IMR-90 (cell line): ENCODE measurements at regions not wholly inside any gene's neighbourhood (a gene's known extent, or its start where the extent isn't known, plus 50 kb on each side); places are given as distances from the start of the nearest gene placed in this dataset.

Experiments used
- ATAC-seq: fragments of 200-7000 bp; cut with Tn5 transposase; 2 replicates; pipeline ENCODE4 v1.9.1; 2020; ENCODE audit warnings: low read depth, mild to moderate bottlenecking, moderate library complexity
- BruUV-seq: library from RNA; stranded (reverse); fragments of 400-500 nt; replicated peaks from 2 replicates; lab custom pipeline; 2021; lab: Mats Ljungman, UMichigan
- CTCF ChIA-PET: fragments of 300-600 bp; formaldehyde crosslinking; extraction: SDS; loops from one replicate; lab custom pipeline; 2021; ENCODE audit warnings: antibody characterized with exemption; lab: Yijun Ruan, JAX
- POLR2A ChIA-PET: fragments of 300-600 bp; sonication (Branson Sonifier 250); formaldehyde crosslinking; loops from one replicate; lab custom pipeline; 2022; ENCODE audit warnings: antibody characterized with exemption; ENCODE audit not compliant: unreplicated experiment; lab: Charles Lee
- DNase-seq: peaks from one replicate; pipeline ENCODE4 v3.0.0; 2013
- H2AFZ ChIP-seq: replicated peaks from 2 replicates; pipeline ENCODE3; 2013; ENCODE audit warnings: low read length, mild to moderate bottlenecking; ENCODE audit not compliant: poor library complexity
- H2AK5ac ChIP-seq: 2 replicates; pipeline ENCODE4 v1.6.1; 2013; ENCODE audit warnings: low read depth, low read length, inconsistent platforms
- H2AK9ac ChIP-seq: replicated peaks from 2 replicates; pipeline ENCODE3; 2013; ENCODE audit warnings: mild to moderate bottlenecking, low read depth, low read length, moderate library complexity; ENCODE audit not compliant: poor library complexity
- H2BK120ac ChIP-seq: 2 replicates; pipeline ENCODE4 v1.6.1; 2013; ENCODE audit warnings: low read depth, low read length, inconsistent platforms
- H2BK15ac ChIP-seq: 3 replicates; pipeline ENCODE4 v1.6.1; 2013; ENCODE audit warnings: low read depth, low read length, inconsistent platforms
- H2BK20ac ChIP-seq: 2 replicates; pipeline ENCODE4 v1.6.1; 2013; ENCODE audit warnings: low read depth, mild to moderate bottlenecking, inconsistent platforms, low read length, moderate library complexity
- H2BK5ac ChIP-seq: 2 replicates; pipeline ENCODE4 v1.6.1; 2013; ENCODE audit warnings: mild to moderate bottlenecking, low read depth, low read length, inconsistent platforms; ENCODE audit not compliant: poor library complexity, severe bottlenecking
- H3K14ac ChIP-seq: replicated peaks from 2 replicates; pipeline ENCODE4 v1.6.1; 2013; ENCODE audit warnings: low read depth, low read length, inconsistent platforms
- H3K18ac ChIP-seq: 2 replicates; pipeline ENCODE4 v1.6.1; 2013; ENCODE audit warnings: low read depth, low read length, control low read depth
- H3K23ac ChIP-seq: 2 replicates; pipeline ENCODE4 v1.6.1; 2013; ENCODE audit warnings: low read depth, low read length, inconsistent platforms
- H3K27ac ChIP-seq: 2 replicates; pipeline ENCODE4 v1.5.1; 2013; ENCODE audit warnings: mild to moderate bottlenecking, control low read depth, low read length; ENCODE audit not compliant: insufficient read depth
- H3K27me3 ChIP-seq: 2 replicates; pipeline ENCODE4 v1.6.1; 2013; ENCODE audit warnings: low read length; ENCODE audit not compliant: control insufficient read depth, insufficient read depth
- H3K36me3 ChIP-seq: 2 replicates; pipeline ENCODE4 v1.6.1; 2013; ENCODE audit warnings: low read length, mixed read lengths; ENCODE audit not compliant: control insufficient read depth, insufficient read depth
- H3K4ac ChIP-seq: 2 replicates; pipeline ENCODE4 v1.6.1; 2013; ENCODE audit warnings: low read depth, low read length, inconsistent platforms
- H3K4me1 ChIP-seq: 2 replicates; pipeline ENCODE4 v1.6.1; 2013; ENCODE audit warnings: low read length, mixed read lengths; ENCODE audit not compliant: control insufficient read depth, insufficient read depth
- H3K4me2 ChIP-seq: 2 replicates; pipeline ENCODE4 v1.6.1; 2013; ENCODE audit warnings: low read depth, mild to moderate bottlenecking, control low read depth, low read length, moderate library complexity
- H3K4me3 ChIP-seq: 2 replicates; pipeline ENCODE4 v1.5.1; 2013; ENCODE audit warnings: low read depth, mild to moderate bottlenecking, control low read depth, low read length, moderate library complexity; ENCODE audit not compliant: insufficient read depth
- H3K56ac ChIP-seq: 2 replicates; pipeline ENCODE4 v1.6.1; 2013; ENCODE audit warnings: low read length, inconsistent platforms; ENCODE audit not compliant: insufficient read depth; ENCODE audit errors: extremely low read depth
- H3K79me1 ChIP-seq, 2 experiments: 2 replicates each; pipeline ENCODE4 v1.6.1; 2013; ENCODE audit warnings: low read length in 2 of 2, inconsistent platforms in 1 of 2, low read depth in 1 of 2
- H3K9ac ChIP-seq: 2 replicates; pipeline ENCODE4 v1.6.1; 2013; ENCODE audit warnings: low read depth, low read length, control low read depth
- H3K9me1 ChIP-seq: 2 replicates; pipeline ENCODE4 v1.6.1; 2013; ENCODE audit warnings: low read length, inconsistent platforms; ENCODE audit not compliant: insufficient read depth
- H3K9me3 ChIP-seq: 2 replicates; pipeline ENCODE4 v1.6.1; 2013; ENCODE audit warnings: low read length; ENCODE audit not compliant: control insufficient read depth, insufficient read depth
- H4K20me1 ChIP-seq: 2 replicates; pipeline ENCODE4 v1.6.1; 2013; ENCODE audit warnings: low read length, inconsistent platforms; ENCODE audit not compliant: insufficient read depth
- H4K5ac ChIP-seq: 2 replicates; pipeline ENCODE4 v1.6.1; 2013; ENCODE audit warnings: mild to moderate bottlenecking, low read depth, low read length, control low read depth
- H4K8ac ChIP-seq, 2 experiments: 2 replicates each; pipeline ENCODE4 v1.6.1; 2013; ENCODE audit warnings: low read depth in 2 of 2, low read length in 2 of 2, control low read depth in 1 of 2, inconsistent platforms in 1 of 2
- H4K91ac ChIP-seq: 2 replicates; pipeline ENCODE4 v1.6.1; 2013; ENCODE audit warnings: low read depth, low read length, inconsistent platforms; ENCODE audit not compliant: insufficient read depth
- BHLHE40 ChIP-seq: fragments of 150-350 bp; IDR thresholded peaks from 2 replicates; pipeline ENCODE4 v1.6.1; 2016; ENCODE audit warnings: mild to moderate bottlenecking, low read depth, low read length
- CEBPB ChIP-seq: IDR thresholded peaks from 2 replicates; pipeline ENCODE4 v1.6.1; 2012; ENCODE audit warnings: low read depth, low read length, improper control_type of control experiment
- CHD1 ChIP-seq: IDR thresholded peaks from 2 replicates; pipeline ENCODE4 v1.6.1; 2012; ENCODE audit warnings: low read depth, low read length, improper control_type of control experiment
- FOS ChIP-seq: fragments of 150-350 bp; IDR thresholded peaks from 2 replicates; pipeline ENCODE4 v1.6.1; 2016; ENCODE audit warnings: low read depth, low read length
- MAFK ChIP-seq: IDR thresholded peaks from 2 replicates; pipeline ENCODE4 v1.6.1; 2012; ENCODE audit warnings: low read depth, low read length, improper control_type of control experiment
- MAZ ChIP-seq: IDR thresholded peaks from 2 replicates; pipeline ENCODE4 v1.6.1; 2012; ENCODE audit warnings: low read depth, mild to moderate bottlenecking, low read length, improper control_type of control experiment, moderate library complexity, borderline replicate concordance
- MXI1 ChIP-seq: IDR thresholded peaks from 2 replicates; pipeline ENCODE4 v1.6.1; 2012; ENCODE audit warnings: low read depth, mild to moderate bottlenecking, low read length, moderate library complexity, borderline replicate concordance
- NFE2L2 ChIP-seq: fragments of 150-350 bp; IDR thresholded peaks from 2 replicates; pipeline ENCODE4 v1.6.1; 2016; ENCODE audit warnings: low read depth, mild to moderate bottlenecking, low read length
- POLR2A ChIP-seq: IDR thresholded peaks from 2 replicates; pipeline ENCODE4 v1.6.1; 2012; ENCODE audit warnings: mild to moderate bottlenecking, low read depth, low read length
- RAD21 ChIP-seq: IDR thresholded peaks from 2 replicates; pipeline ENCODE4 v1.6.1; 2012; ENCODE audit warnings: low read length, improper control_type of control experiment
- RCOR1 ChIP-seq: IDR thresholded peaks from 2 replicates; pipeline ENCODE4 v1.6.1; 2012; ENCODE audit warnings: mild to moderate bottlenecking, low read length, improper control_type of control experiment; ENCODE audit not compliant: insufficient replicate concordance
- RFX5 ChIP-seq: IDR thresholded peaks from 2 replicates; pipeline ENCODE4 v1.8.0; 2012; ENCODE audit warnings: low read depth, mild to moderate bottlenecking, low read length, moderate library complexity
- SMC3 ChIP-seq: fragments of 150-350 bp; IDR thresholded peaks from 2 replicates; pipeline ENCODE4 v1.6.1; 2016; ENCODE audit warnings: low read depth, mild to moderate bottlenecking, antibody characterized with exemption, low read length, moderate library complexity
- WGBS, 2 experiments: methylation state at CpG; one replicate each; pipeline versions ENCODE4 v1.1.5 to v1.1.7; 2013; ENCODE audit warnings: missing lambda C conversion rate in 2 of 2; ENCODE audit not compliant: insufficient read length in 1 of 2; ENCODE audit errors: extremely low coverage in 2 of 2; 5-methylcytosine and 5-hydroxymethylcytosine counted together
- dilution Hi-C: fragments of 300-500 bp; cut with HindIII; formaldehyde crosslinking; loops from one replicate; pipeline ENCODE4 v1.14.3; 2018; ENCODE audit warnings: low sequenced_read_pairs; ENCODE audit not compliant: unreplicated experiment
- in situ Hi-C: fragments of 300-500 bp; cut with MboI; formaldehyde crosslinking; loops from 3 replicates; pipeline ENCODE4 v1.14.3; 2019; ENCODE audit warnings: low sequenced_read_pairs, inconsistent platforms, mixed read lengths
- intact Hi-C: fragments of 100-400 bp; cut with micrococcal nuclease; formaldehyde crosslinking; loops from 2 replicates; pipeline ENCODE4 v1.10.0; 2022
- TF ChIP-seq, protein P1 (sequence below): fragments of 150-350 bp; IDR thresholded peaks from 2 replicates; pipeline ENCODE4 v1.6.1; 2017; ENCODE audit warnings: mild to moderate bottlenecking, antibody characterized with exemption, low read length, low read depth
- TF ChIP-seq, protein P2 (sequence below): conservative IDR thresholded peaks from 2 replicates; pipeline ENCODE4 v1.5.1; 2012; ENCODE audit warnings: mild to moderate bottlenecking, low read depth, low read length, improper control_type of control experiment
- TF ChIP-seq, protein P3 (sequence below): fragments of 150-350 bp; IDR thresholded peaks from 2 replicates; pipeline ENCODE4 v1.6.1; 2016; ENCODE audit warnings: low read depth, mild to moderate bottlenecking, low read length, moderate library complexity, borderline replicate concordance

DNA sequence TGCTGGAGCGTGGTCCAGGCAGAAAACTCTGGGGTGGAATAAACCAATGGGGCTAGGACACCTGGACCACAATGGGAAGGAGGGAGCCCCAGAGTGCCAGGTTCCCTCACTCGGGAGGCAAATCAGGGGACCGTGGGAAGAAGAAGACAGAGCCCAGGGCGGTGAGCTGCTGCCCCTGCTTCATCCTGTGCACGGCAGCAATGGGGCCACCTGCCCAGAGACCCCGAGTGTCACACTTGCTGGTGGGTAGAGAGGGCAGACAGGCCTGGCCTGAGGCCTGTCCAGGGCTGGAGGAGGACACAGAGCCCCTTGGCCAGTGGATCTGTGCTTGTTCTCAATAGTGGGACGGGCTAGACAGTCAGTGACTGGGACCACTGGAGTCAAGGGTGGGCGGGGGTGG, 58.2 kb downstream of the DIO3 start:
- Histone ChIP-seq H3K27me3 (peaks cover 24% of the 10 kb centered on the region), H2AK9ac (no peak overlapping the region), H3K9me1 (no peaks in the 10 kb centered on the region), H3K9me3 (no peaks in the 10 kb centered on the region), H3K23ac (no peak overlapping the region), H3K79me1 (no peaks in the 10 kb centered on the region), H3K4me1 (no peaks in the 10 kb centered on the region), H2BK15ac (no peak overlapping the region), H3K18ac (no peak overlapping the region), H4K5ac (no peak overlapping the region), H2BK20ac (no peak overlapping the region), H2BK5ac (no peak overlapping the region), H3K9ac (no peak overlapping the region), H4K8ac (no peak overlapping the region), H2AFZ (no peak overlapping the region), H4K20me1 (no peaks in the 10 kb centered on the region), H3K36me3 (no peaks in the 10 kb centered on the region), H4K91ac (no peak overlapping the region), H3K4ac (no peak overlapping the region), H2AK5ac (no peak overlapping the region), H3K27ac (no peak overlapping the region), H3K14ac (no peak overlapping the region), H3K56ac (no peak overlapping the region), H2BK120ac (no peak overlapping the region), H3K4me3 (no peak overlapping the region), H3K4me2 (no peak overlapping the region)
- DNase-seq (no peak), ATAC-seq (no peak)
- BruUV-seq, result no TSS peak
- in situ Hi-C loops (no loop called here), dilution Hi-C loops (no loop called here), intact Hi-C loops (no loop called here)
- ChIA-PET CTCF (no interaction called here), POLR2A (no interaction called here)
- TF ChIP-seq POLR2A, result no peak
- no peak for TF ChIP-seq RCOR1
- TF ChIP-seq SMC3, result no peak
- TF ChIP-seq MAFK, result no peak
- TF ChIP-seq RFX5, result no peak
- TF ChIP-seq CHD1, result no peak
- TF ChIP-seq MAZ, result no peak
- TF ChIP-seq NFE2L2, result no peak
- TF ChIP-seq, protein P1, sequence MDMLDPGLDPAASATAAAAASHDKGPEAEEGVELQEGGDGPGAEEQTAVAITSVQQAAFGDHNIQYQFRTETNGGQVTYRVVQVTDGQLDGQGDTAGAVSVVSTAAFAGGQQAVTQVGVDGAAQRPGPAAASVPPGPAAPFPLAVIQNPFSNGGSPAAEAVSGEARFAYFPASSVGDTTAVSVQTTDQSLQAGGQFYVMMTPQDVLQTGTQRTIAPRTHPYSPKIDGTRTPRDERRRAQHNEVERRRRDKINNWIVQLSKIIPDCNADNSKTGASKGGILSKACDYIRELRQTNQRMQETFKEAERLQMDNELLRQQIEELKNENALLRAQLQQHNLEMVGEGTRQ, result no peak
- no peak for TF ChIP-seq BHLHE40
- no peak for TF ChIP-seq RAD21
- TF ChIP-seq, protein P2, sequence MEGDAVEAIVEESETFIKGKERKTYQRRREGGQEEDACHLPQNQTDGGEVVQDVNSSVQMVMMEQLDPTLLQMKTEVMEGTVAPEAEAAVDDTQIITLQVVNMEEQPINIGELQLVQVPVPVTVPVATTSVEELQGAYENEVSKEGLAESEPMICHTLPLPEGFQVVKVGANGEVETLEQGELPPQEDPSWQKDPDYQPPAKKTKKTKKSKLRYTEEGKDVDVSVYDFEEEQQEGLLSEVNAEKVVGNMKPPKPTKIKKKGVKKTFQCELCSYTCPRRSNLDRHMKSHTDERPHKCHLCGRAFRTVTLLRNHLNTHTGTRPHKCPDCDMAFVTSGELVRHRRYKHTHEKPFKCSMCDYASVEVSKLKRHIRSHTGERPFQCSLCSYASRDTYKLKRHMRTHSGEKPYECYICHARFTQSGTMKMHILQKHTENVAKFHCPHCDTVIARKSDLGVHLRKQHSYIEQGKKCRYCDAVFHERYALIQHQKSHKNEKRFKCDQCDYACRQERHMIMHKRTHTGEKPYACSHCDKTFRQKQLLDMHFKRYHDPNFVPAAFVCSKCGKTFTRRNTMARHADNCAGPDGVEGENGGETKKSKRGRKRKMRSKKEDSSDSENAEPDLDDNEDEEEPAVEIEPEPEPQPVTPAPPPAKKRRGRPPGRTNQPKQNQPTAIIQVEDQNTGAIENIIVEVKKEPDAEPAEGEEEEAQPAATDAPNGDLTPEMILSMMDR, result no peak
- no peak for TF ChIP-seq MXI1
- TF ChIP-seq FOS, result no peak
- TF ChIP-seq, protein P3, sequence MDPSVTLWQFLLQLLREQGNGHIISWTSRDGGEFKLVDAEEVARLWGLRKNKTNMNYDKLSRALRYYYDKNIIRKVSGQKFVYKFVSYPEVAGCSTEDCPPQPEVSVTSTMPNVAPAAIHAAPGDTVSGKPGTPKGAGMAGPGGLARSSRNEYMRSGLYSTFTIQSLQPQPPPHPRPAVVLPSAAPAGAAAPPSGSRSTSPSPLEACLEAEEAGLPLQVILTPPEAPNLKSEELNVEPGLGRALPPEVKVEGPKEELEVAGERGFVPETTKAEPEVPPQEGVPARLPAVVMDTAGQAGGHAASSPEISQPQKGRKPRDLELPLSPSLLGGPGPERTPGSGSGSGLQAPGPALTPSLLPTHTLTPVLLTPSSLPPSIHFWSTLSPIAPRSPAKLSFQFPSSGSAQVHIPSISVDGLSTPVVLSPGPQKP, result no peak
- TF ChIP-seq CEBPB, result no peak
- 74% methylated on average over 4 of the region's 8 CpGs; no CpG with 5 or more reads in 1 of the 2 experiments for WGBS, 2 experiments
